ENCODE measurements at regions not wholly inside any gene's neighbourhood (a gene's known extent, or its start where the extent isn't known, plus 50 kb on each side); places are given as distances from the start of the nearest gene placed in this dataset.

DNA sequence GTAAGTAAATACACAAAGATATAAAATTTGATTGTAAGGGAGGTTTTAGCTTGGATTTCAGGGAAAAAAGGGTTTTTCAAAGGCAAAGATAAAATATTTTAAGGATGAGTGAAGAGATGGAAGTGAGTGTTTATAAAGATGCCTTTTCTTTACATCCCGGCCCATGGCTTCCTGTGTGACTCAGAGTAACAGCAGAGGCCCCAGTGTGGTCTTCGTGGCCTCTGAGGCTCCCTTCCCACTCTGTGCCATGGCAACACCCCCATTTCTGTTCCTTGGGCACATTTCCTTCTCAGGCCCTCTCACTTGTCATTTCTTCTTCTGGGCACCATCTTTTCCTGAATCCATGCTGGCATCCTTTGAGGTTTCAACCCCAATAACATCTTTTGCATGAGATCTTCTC lies 92.6 kb upstream of the TMEM18 start:
- Histone ChIP-seq H3K79me2 (ENCODE audit: low read length) (no peaks in the 10 kb centered on the region), H3F3A (ENCODE audit: insufficient read depth, low read length) (no peaks in the 10 kb centered on the region), H3K4me1 (ENCODE audit: low read length) (no peaks in the 10 kb centered on the region), H4K20me1 (ENCODE audit: insufficient read depth, low read length) (no peaks in the 10 kb centered on the region), H3K4me3 (ENCODE audit: low read length) (no peak overlapping the region), H2AFZ (ENCODE audit: low read length) (no peak overlapping the region), H3K36me3 (replicated peaks; ENCODE audit: insufficient read depth, low read length) (no peaks in the 10 kb centered on the region), H3K27me3 (replicated peaks; ENCODE audit: insufficient read depth, low read length) (no peaks in the 10 kb centered on the region), H3K9ac (ENCODE audit: low read length) (no peak overlapping the region), H3K4me2 (ENCODE audit: low read depth, low read length) (no peak overlapping the region), H3K9me2 (replicated peaks; ENCODE audit: insufficient read depth, low read length) (no peaks in the 10 kb centered on the region), H3K27ac (ENCODE audit: low read length) (no peak overlapping the region), H3K9me3 (replicated peaks; ENCODE audit: insufficient read depth, low read length) (no peaks in the 10 kb centered on the region)
- DNase-seq, result no peak
- TF ChIP-seq, protein P1, sequence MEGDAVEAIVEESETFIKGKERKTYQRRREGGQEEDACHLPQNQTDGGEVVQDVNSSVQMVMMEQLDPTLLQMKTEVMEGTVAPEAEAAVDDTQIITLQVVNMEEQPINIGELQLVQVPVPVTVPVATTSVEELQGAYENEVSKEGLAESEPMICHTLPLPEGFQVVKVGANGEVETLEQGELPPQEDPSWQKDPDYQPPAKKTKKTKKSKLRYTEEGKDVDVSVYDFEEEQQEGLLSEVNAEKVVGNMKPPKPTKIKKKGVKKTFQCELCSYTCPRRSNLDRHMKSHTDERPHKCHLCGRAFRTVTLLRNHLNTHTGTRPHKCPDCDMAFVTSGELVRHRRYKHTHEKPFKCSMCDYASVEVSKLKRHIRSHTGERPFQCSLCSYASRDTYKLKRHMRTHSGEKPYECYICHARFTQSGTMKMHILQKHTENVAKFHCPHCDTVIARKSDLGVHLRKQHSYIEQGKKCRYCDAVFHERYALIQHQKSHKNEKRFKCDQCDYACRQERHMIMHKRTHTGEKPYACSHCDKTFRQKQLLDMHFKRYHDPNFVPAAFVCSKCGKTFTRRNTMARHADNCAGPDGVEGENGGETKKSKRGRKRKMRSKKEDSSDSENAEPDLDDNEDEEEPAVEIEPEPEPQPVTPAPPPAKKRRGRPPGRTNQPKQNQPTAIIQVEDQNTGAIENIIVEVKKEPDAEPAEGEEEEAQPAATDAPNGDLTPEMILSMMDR (IDR thresholded peaks at IDR 0.05; ENCODE audit: low read length), result no peak
- TF ChIP-seq EZH2phosphoT487 (IDR thresholded peaks at IDR 0.05; ENCODE audit: low read length), result no peak
- TF ChIP-seq EZH2 (optimal IDR thresholded peaks at IDR 0.05; ENCODE audit: low read depth, low read length), result no peak

DNA sequence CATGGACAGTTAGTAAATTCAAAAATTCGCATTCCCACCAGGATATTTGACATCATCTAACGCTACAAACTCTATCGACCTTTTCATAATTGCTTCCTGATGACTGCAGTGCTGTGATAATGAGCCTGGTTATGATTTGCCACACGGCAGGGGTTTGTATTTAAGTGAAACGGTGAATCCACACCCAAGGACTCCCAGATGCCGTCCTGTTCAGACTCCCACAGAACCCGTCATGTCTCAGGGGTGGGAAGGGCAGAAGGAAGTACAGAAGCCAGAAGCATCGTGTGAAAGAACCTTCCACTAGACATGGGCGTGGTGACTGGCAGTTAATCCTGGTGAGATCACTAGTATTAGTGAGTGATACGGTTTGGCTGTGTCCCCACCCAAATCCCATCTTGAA lies 91.2 kb upstream of the TMEM18 start:
- no peak for TF ChIP-seq EZH2 (optimal IDR thresholded peaks at IDR 0.05; ENCODE audit: low read depth, low read length)
- TF ChIP-seq, protein P1 (IDR thresholded peaks at IDR 0.05; ENCODE audit: low read length), result no peak
- TF ChIP-seq EZH2phosphoT487 (IDR thresholded peaks at IDR 0.05; ENCODE audit: low read length), result no peak
- Histone ChIP-seq H3K27ac (ENCODE audit: low read length) (no peak overlapping the region), H3K36me3 (replicated peaks; ENCODE audit: insufficient read depth, low read length) (no peaks in the 10 kb centered on the region), H3F3A (ENCODE audit: insufficient read depth, low read length) (no peaks in the 10 kb centered on the region), H3K9ac (ENCODE audit: low read length) (no peak overlapping the region), H3K4me2 (ENCODE audit: low read depth, low read length) (no peak overlapping the region), H3K9me2 (replicated peaks; ENCODE audit: insufficient read depth, low read length) (no peaks in the 10 kb centered on the region), H4K20me1 (ENCODE audit: insufficient read depth, low read length) (no peaks in the 10 kb centered on the region), H3K4me1 (ENCODE audit: low read length) (no peaks in the 10 kb centered on the region), H3K79me2 (ENCODE audit: low read length) (no peaks in the 10 kb centered on the region), H3K4me3 (ENCODE audit: low read length) (no peak overlapping the region), H2AFZ (ENCODE audit: low read length) (no peak overlapping the region), H3K9me3 (replicated peaks; ENCODE audit: insufficient read depth, low read length) (no peaks in the 10 kb centered on the region), H3K27me3 (replicated peaks; ENCODE audit: insufficient read depth, low read length) (no peaks in the 10 kb centered on the region)
- no peak for DNase-seq

DNA sequence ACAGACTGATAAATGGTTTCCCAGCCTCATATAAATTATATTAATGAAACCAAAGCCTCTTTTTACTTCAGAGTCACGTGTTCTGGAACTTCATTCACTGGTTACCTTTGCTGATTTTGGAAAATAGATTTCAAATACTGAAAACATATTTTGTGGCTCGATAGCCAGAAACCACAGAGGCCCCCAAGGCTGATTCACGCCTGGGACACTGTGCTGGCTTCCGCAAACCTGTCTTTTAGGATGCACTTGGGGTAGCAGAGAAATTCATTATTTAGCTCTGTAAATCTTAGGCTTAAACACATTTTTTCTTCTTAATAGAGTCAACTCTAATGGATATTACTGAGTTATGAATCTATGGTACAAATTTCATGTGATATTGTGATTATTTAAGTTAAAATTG lies 90.7 kb upstream of the TMEM18 start:
- Histone ChIP-seq H3K4me3 (ENCODE audit: low read length) (no peak overlapping the region), H3K9me3 (replicated peaks; ENCODE audit: insufficient read depth, low read length) (no peaks in the 10 kb centered on the region), H3K36me3 (replicated peaks; ENCODE audit: insufficient read depth, low read length) (no peaks in the 10 kb centered on the region), H3K4me2 (ENCODE audit: low read depth, low read length) (no peak overlapping the region), H3F3A (ENCODE audit: insufficient read depth, low read length) (no peaks in the 10 kb centered on the region), H3K9me2 (replicated peaks; ENCODE audit: insufficient read depth, low read length) (no peaks in the 10 kb centered on the region), H3K79me2 (ENCODE audit: low read length) (no peaks in the 10 kb centered on the region), H4K20me1 (ENCODE audit: insufficient read depth, low read length) (no peaks in the 10 kb centered on the region), H3K4me1 (ENCODE audit: low read length) (no peaks in the 10 kb centered on the region), H3K27ac (ENCODE audit: low read length) (no peak overlapping the region), H3K27me3 (replicated peaks; ENCODE audit: insufficient read depth, low read length) (no peaks in the 10 kb centered on the region), H2AFZ (ENCODE audit: low read length) (no peak overlapping the region), H3K9ac (ENCODE audit: low read length) (no peak overlapping the region)
- DNase-seq, result no peak
- TF ChIP-seq EZH2 (optimal IDR thresholded peaks at IDR 0.05; ENCODE audit: low read depth, low read length) (no peak), EZH2phosphoT487 (IDR thresholded peaks at IDR 0.05; ENCODE audit: low read length) (no peak)
- TF ChIP-seq, protein P1 (IDR thresholded peaks at IDR 0.05; ENCODE audit: low read length), result no peak

All from MM.1S (cell line).